Astrocyte of the cerebellum (primary cell): ENCODE measurements at regions not wholly inside any gene's neighbourhood (a gene's known extent, or its start where the extent isn't known, plus 50 kb on each side); places are given as distances from the start of the nearest gene placed in this dataset.

Experiments
- DNase-seq: peaks from one replicate; pipeline ENCODE4 v3.0.0-alpha.2; 2011; ENCODE audit warnings: low read depth
- H3K4me3 ChIP-seq: 2 replicates; pipeline ENCODE4 v1.5.1; 2011; ENCODE audit warnings: mild to moderate bottlenecking, low read depth, low read length, moderate library complexity
- in situ Hi-C: cut with HindIII; loops from 2 replicates; pipeline ENCODE4 v1.10.0; 2017; ENCODE audit warnings: low sequenced_read_pairs
- TF ChIP-seq, protein P1 (sequence below): IDR thresholded peaks from 2 replicates; pipeline ENCODE4 v1.5.1; 2012; ENCODE audit warnings: low read length, low read depth, moderate library complexity, mild to moderate bottlenecking; ENCODE audit errors: missing control alignments

DNA sequence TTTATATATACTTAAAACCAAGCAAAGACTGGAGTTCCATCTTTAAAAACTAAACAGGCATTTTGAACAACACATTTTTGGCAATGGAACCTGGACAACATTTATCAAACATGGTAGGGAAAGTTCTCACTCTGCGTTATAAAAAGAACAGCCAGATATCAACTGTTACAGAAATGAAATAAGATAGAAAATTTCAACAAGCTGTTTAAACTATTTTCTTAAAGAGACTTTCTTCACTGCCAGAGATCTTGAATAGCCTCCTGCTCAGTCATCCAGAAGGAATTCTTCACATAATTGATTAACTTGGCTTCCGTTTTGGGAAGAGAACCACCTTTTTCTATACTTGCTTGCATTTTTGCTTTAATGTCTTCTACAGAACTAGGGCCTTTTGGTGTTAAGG is 166.0 kb upstream of the PIK3C3 start:
- DNase-seq = peak; percentile 9
- TF ChIP-seq, protein P1, sequence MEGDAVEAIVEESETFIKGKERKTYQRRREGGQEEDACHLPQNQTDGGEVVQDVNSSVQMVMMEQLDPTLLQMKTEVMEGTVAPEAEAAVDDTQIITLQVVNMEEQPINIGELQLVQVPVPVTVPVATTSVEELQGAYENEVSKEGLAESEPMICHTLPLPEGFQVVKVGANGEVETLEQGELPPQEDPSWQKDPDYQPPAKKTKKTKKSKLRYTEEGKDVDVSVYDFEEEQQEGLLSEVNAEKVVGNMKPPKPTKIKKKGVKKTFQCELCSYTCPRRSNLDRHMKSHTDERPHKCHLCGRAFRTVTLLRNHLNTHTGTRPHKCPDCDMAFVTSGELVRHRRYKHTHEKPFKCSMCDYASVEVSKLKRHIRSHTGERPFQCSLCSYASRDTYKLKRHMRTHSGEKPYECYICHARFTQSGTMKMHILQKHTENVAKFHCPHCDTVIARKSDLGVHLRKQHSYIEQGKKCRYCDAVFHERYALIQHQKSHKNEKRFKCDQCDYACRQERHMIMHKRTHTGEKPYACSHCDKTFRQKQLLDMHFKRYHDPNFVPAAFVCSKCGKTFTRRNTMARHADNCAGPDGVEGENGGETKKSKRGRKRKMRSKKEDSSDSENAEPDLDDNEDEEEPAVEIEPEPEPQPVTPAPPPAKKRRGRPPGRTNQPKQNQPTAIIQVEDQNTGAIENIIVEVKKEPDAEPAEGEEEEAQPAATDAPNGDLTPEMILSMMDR = no peak
- H3K4me3 ChIP-seq = no peak overlapping the region
- in situ Hi-C loops = no loop called here

DNA sequence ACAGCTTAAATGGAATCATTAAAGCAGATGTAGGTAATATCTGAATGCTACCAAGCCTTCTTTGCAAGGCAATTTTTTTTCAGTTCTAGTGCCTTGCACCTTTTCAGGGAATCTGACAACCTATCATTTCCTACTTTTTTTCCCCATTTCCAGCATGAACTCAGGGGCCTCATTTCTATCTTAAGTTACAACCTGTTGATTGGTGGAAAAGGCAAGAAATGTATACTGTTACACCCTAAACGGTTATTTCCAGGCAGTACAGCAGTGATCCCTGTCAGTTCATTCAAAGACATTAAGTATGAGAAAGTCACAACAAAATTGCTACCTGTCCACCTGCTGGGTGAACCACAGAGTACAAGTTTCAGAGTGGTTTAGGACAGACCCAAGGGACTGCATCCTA is 171.2 kb upstream of the PIK3C3 start:
- no peak overlapping the region for H3K4me3 ChIP-seq
- DNase-seq = no peak
- in situ Hi-C loops = no loop called here
- TF ChIP-seq, protein P1 = no peak

DNA sequence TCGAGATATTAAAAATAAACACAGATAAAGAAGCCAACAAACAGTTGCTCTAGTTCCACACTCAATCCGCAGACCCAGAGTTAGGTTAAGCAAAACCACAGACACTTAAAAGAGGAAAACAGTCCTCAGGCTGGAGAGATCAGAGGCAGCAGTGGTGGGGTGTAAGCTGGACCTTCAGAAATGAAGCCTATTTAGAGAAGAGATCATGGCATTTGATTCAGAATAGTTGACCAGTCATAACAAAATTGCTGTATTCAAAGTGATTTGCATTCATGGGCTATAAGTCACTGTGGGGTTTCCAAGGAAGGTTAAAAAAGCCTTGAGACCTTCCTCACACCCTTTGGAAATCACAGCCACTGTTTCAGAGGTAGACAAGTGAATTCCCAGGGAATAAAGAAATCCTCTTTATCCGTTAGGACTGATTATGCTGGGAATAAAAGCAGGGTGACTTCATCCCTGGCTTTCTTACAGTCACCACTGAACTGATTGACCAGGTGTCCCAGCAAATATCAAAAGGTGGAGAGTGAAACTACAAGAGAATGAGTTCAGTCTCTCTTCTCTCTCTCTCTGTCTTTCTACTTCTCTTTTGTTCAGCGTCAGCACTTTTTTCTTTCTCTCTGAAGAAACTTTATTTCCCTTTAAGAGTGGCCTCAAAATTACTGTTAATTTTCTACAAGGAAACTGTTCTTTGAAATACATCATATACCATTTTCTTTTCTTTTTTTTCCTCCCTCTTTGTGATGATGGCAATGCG is 171.8 kb upstream of the PIK3C3 start:
- in situ Hi-C loops = no loop called here
- H3K4me3 ChIP-seq = no peak overlapping the region
- TF ChIP-seq, protein P1 = no peak
- DNase-seq = no peak

DNA sequence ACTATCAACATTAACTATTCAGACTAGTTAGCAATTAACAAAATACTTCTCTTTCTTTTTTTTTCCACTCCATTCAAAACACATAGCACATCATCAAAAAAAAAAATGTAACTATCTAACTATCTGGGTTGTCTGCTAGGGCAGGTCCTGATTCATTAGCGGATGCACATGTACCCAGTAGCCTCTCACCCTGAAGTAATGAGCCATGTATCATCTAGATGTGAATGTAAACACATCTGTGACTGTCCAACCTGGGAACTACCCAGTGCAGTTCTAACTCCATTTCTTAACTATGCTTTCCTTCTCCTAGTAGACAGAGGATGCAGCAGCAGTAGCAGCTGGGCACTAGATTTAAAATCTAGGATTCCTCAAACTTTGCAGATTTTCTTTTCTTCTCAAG is 183.1 kb upstream of the PIK3C3 start:
- no peak overlapping the region for H3K4me3 ChIP-seq
- TF ChIP-seq, protein P1 = no peak
- in situ Hi-C loops = no loop called here
- no peak for DNase-seq

DNA sequence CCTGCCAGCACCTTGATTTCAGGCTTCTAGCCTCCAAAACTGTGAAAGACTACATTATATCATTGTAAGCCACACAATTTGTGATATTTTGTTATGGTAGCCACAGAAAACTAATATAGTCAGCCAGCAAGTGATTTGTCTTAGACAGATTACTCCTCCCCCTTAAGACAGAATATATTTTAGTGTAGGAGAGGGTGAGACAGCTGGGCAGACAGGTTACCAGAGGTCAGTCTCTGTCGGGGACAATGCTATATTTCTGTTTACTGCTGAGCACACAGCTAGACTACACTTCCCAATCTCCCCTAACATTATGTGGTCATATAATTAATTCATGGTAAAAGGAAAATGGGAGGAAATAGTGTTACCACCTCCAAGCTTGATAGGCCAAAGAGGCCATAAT is 185.8 kb upstream of the PIK3C3 start:
- TF ChIP-seq, protein P1 = no peak
- H3K4me3 ChIP-seq = no peak overlapping the region
- no peak for DNase-seq
- in situ Hi-C loops = no loop called here

DNA sequence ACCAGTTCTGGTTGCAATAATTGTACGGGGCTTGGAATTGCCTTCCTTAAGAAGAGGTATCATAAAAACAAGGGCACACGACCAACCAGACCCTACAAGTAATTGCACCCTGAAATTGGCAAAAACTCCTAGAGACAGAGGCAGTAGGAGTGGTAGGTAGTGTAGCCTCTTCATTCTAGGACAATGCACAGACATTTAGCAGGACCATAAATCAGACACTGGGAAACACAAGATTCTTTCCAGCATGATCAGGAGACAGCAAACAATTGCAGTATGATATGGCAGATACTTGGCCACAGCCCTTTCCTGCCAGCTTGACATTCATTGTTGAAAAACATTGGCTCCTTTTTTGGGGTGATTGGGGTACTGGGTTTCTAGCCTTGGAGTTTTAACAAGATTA is 186.6 kb upstream of the PIK3C3 start:
- DNase-seq = no peak
- no peak overlapping the region for H3K4me3 ChIP-seq
- TF ChIP-seq, protein P1 = no peak
- in situ Hi-C loops = no loop called here
